ENCODE measurements at regions not wholly inside any gene's neighbourhood (a gene's known extent, or its start where the extent isn't known, plus 50 kb on each side); places are given as distances from the start of the nearest gene placed in this dataset.

DNA sequence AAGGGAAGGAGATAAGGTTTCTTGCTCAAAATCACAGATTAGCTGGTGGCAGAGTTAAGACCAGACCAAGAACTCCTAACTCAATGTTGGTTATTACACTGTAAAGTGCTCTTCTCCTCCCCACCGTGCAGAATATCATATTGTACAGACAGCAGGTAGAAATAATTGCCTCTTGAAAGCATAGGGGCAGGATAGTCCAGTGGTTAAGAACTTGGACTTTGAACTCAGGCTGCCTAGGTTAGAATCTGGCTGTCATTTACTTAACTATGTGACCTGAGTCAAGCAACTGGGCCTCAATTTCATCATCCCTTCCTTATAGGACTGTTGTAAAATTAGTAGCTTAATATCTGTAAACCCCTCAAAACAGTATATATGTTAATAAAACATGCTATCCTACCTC lies 114.9 kb upstream of the HIVEP3 start:
- no peak for ATAC-seq
- 38% methylated on average over 1 of the region's 1 CpG; no CpG with 5 or more reads in 1 of the 2 donors for WGBS, 2 donors (ENCODE audit: low coverage in 1 of 2)

DNA sequence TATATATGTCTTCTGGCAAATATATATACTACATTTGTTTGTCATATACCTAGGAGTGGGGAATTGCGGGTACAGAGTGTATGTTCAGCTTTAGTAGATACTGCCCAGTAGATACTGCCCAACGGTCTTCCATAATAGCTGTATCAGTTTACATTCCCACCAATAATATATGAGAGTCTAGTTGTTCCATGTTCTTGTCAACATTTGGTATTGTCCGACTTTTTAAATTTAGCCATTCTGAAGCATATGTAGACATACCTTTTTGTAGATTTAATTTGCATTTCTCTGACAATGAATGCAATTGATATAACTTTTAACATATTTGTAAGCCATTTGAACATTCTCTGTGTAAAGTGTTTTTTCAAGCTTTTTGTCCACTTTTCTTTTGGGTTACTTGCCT lies 99.0 kb upstream of the HIVEP3 start:
- TF ChIP-seq EP300 (IDR thresholded peaks at IDR 0.05) (no peak), POLR2AphosphoS5 (IDR thresholded peaks at IDR 0.05) (no peak), POLR2A (IDR thresholded peaks at IDR 0.05) (no peak), CTCF (IDR thresholded peaks at IDR 0.05) (no peak)
- H3K4me3 ChIP-seq: no peak overlapping the region

More for the DNA sequence above, 114.9 kb upstream of the HIVEP3 start:
- Histone ChIP-seq H3K9me3 (no peaks in the 10 kb centered on the region), H3K4me1 (peaks cover 0 to 20% (median 6%) of the 10 kb centered on the region in 3 donors), H3K36me3 (no peaks in the 10 kb centered on the region), H3K27ac (no peak overlapping the region), H3K27me3 (no peaks in the 10 kb centered on the region), H3K4me3 (no peak overlapping the region)
- TF ChIP-seq EP300 (IDR thresholded peaks at IDR 0.05) (no peak), POLR2AphosphoS5 (IDR thresholded peaks at IDR 0.05) (no peak), CTCF (IDR thresholded peaks at IDR 0.05) (no peak), POLR2A (IDR thresholded peaks at IDR 0.05) (no peak)

GRCh38 chr1:42017259-42017658 lies 98.5 kb upstream of the HIVEP3 start:
- no peak for TF ChIP-seq CTCF (IDR thresholded peaks at IDR 0.05)
- no peak for TF ChIP-seq POLR2A (IDR thresholded peaks at IDR 0.05)
- no peak for TF ChIP-seq POLR2AphosphoS5 (IDR thresholded peaks at IDR 0.05)
- TF ChIP-seq EP300 (IDR thresholded peaks at IDR 0.05): no peak

More for the DNA sequence above, 99.0 kb upstream of the HIVEP3 start:
- H3K9me3 ChIP-seq: peaks cover 0 to 6% (median 0%) of the 10 kb centered on the region in 3 donors
- no peaks in the 10 kb centered on the region for H3K36me3 ChIP-seq
- H3K27ac ChIP-seq: no peak overlapping the region
- WGBS, 2 donors (ENCODE audit: low coverage in 1 of 2): 83 to 96% methylated on average over 3 of the region's 3 CpGs
- no peaks in the 10 kb centered on the region for H3K27me3 ChIP-seq
- H3K4me1 ChIP-seq: peaks cover 0 to 4% (median 0%) of the 10 kb centered on the region in 3 donors
- ATAC-seq: no peak

GRCh38 chr1:42014823-42015222 lies 96.1 kb upstream of the HIVEP3 start:
- Histone ChIP-seq H3K4me1 (peaks cover 0 to 4% (median 0%) of the 10 kb centered on the region in 3 donors), H3K27me3 (no peaks in the 10 kb centered on the region), H3K36me3 (no peaks in the 10 kb centered on the region), H3K27ac (no peak overlapping the region), H3K9me3 (peaks cover 0 to 6% (median 0%) of the 10 kb centered on the region in 3 donors), H3K4me3 (no peak overlapping the region)
- TF ChIP-seq POLR2AphosphoS5 (IDR thresholded peaks at IDR 0.05): no peak
- no peak for TF ChIP-seq POLR2A (IDR thresholded peaks at IDR 0.05)
- no peak for TF ChIP-seq EP300 (IDR thresholded peaks at IDR 0.05)
- no peak for TF ChIP-seq CTCF (IDR thresholded peaks at IDR 0.05)
- no peak for ATAC-seq
- WGBS, 2 donors (ENCODE audit: low coverage in 1 of 2): 66 to 80% methylated on average over 1 to 3 of the region's 3 CpGs

More at GRCh38 chr1:42017259-42017658, 98.5 kb upstream of the HIVEP3 start:
- Histone ChIP-seq H3K4me3 (no peak overlapping the region), H3K4me1 (peaks cover 0 to 4% (median 0%) of the 10 kb centered on the region in 3 donors), H3K9me3 (peaks cover 0 to 6% (median 0%) of the 10 kb centered on the region in 3 donors), H3K27ac (no peak overlapping the region), H3K27me3 (no peaks in the 10 kb centered on the region), H3K36me3 (no peaks in the 10 kb centered on the region)
- WGBS, 2 donors (ENCODE audit: low coverage in 1 of 2): 92 to 95% methylated on average over 2 of the region's 2 CpGs
- ATAC-seq: no peak

GRCh38 chr1:42013881-42014470 lies 95.3 kb upstream of the HIVEP3 start:
- WGBS, 2 donors (ENCODE audit: low coverage in 1 of 2): 38 to 50% methylated on average over 3 to 7 of the region's 7 CpGs
- Histone ChIP-seq H3K27me3 (no peaks in the 10 kb centered on the region), H3K27ac (no peak overlapping the region), H3K4me1 (peaks cover 0 to 4% (median 0%) of the 10 kb centered on the region in 3 donors), H3K36me3 (no peaks in the 10 kb centered on the region), H3K4me3 (no peak overlapping the region), H3K9me3 (peaks cover 0 to 6% (median 0%) of the 10 kb centered on the region in 3 donors)
- TF ChIP-seq POLR2A (IDR thresholded peaks at IDR 0.05): no peak
- no peak for TF ChIP-seq POLR2AphosphoS5 (IDR thresholded peaks at IDR 0.05)
- no peak for TF ChIP-seq CTCF (IDR thresholded peaks at IDR 0.05)
- ATAC-seq: no peak
